ENCODE measurements at regions not wholly inside any gene's neighbourhood (a gene's known extent, or its start where the extent isn't known, plus 50 kb on each side); places are given as distances from the start of the nearest gene placed in this dataset.
"Not testable (repeated sequence)": the region's sequence is repeated elsewhere in the genome, so short reads cannot be mapped to it uniquely, and the experiment has no call there.

DNA sequence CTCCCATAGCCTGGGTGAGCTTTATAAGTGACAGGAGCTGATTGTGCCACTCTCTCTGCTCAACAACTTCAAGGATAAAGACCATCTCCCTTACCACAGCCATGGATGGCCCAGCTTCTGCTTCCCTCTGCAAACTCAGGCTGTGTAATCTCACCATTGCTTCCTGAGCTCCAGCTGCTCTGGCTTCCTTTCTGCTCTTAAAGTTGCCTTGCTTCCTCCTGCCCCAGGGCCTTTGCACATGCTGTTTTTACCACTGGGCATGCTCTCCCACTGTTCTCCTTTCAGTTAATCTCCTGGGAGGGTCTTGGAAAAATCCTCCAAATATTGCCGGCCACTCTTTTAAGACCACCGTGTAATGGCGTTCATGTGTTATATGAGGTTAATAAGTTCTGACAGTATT, 265.1 kb upstream of the C16orf82 start:
- DNase-seq (ENCODE audit: low spot score): no peak

GRCh38 chr16:26802440-26802839, 264.3 kb upstream of the C16orf82 start:
- DNase-seq (ENCODE audit: low spot score): no peak

GRCh38 chr16:26802965-26803364, 263.8 kb upstream of the C16orf82 start:
- no peak for DNase-seq (ENCODE audit: low spot score)

- DNase-seq (ENCODE audit: low spot score): no peak
Measured at GRCh38 chr16:26806657-26807056, 260.1 kb upstream of the C16orf82 start.

DNA sequence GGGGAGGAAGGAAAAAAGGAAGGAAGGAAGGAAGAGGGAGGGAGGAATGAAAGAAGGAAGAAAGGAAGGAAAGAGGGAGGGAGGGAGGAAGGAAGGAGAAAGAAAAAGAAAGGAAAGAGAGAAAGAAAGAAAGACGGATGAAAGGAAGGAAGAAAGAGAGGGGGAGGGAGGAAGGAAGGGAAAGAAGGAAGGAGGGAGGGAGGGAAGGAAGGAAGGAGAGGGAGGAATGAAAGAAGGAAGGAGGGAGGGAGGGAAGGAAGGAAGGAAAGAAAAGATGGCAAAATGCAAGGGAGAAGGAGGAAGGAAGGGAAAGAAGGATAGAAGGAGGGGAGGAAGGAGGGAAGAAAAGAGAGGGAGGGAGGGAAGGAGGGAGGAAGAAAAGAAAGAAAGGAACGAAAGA, 257.3 kb upstream of the C16orf82 start:
- DNase-seq (ENCODE audit: low spot score): no peak

- no peak for DNase-seq (ENCODE audit: low spot score)
Measured at GRCh38 chr16:26816266-26816665, 250.5 kb upstream of the C16orf82 start.

DNA sequence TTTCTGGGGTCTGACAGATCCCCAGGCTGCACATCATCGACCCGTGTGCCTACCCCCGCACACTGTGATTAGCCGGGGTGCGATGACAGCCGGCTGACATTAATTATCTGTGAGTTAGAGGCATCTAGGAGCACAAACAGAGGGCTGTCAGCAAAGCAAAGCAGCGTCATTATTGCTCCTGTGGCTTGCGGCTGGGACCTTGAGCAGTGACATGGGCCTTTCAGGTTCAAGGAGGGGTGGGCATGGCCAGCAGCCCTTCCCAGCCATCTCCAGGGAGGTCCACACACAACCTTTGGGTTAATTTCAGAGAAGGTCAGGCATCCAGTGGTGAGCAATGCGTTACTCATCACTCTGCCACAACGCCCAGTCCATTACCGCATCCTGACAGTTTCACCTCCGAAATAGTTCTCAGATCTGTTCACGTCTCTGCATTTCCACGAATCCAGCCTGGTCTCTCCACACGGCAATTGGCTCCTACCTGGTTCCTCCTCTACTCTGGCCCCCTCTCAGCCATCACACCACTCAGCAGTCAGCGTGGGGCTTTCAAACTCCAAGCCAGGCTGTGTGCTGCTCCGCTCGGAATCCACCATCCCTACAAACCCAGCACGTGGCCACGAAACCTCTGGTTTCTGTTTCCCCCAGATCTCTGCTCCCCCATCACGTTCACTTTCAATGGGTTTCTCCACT, 249.7 kb upstream of the C16orf82 start:
- DNase-seq (ENCODE audit: low spot score): no peak

GRCh38 chr16:26818393-26818792, 248.3 kb upstream of the C16orf82 start:
- DNase-seq (ENCODE audit: low spot score): no peak

GRCh38 chr16:26824469-26824868, 242.3 kb upstream of the C16orf82 start:
- no peak for DNase-seq (ENCODE audit: low spot score)

- DNase-seq (ENCODE audit: low spot score): no peak
Measured at GRCh38 chr16:26826500-26826899, 240.2 kb upstream of the C16orf82 start.

GRCh38 chr16:26827386-26827785, 239.3 kb upstream of the C16orf82 start:
- DNase-seq (ENCODE audit: low spot score): no peak

DNA sequence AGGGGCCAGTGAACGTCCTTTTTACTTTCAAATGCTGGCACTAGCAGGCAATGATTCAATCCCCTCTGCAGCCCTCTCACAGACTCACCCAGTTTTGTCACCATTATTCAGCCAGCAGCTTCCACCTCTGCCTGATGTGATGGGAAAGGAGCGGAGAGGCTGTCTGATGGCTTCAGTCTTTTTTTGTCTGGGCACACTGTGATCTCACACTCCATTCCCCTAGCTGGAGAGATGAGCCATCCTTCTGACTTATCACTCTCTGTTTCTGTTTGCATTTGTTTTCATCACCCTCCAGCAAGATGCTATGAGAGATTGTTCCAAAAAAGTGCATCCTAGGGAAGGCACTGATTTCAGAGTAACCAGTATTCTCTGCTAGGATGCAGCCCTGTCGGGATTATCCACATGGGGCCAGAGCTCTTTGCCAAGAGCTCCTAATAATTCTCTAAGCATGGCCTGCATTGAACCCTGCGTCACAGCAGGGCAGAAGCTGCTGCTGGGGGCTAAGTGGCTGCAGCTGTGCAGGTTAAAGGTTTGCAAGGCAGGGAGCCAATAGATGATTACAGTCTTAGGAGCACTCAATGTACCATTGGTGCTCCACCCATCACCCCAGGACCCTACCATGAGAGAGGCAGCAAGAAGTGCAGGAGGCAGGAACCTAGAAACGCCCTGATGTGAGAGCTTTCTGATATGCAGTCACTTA, 236.1 kb upstream of the C16orf82 start:
- DNase-seq (ENCODE audit: low spot score): no peak

DNA sequence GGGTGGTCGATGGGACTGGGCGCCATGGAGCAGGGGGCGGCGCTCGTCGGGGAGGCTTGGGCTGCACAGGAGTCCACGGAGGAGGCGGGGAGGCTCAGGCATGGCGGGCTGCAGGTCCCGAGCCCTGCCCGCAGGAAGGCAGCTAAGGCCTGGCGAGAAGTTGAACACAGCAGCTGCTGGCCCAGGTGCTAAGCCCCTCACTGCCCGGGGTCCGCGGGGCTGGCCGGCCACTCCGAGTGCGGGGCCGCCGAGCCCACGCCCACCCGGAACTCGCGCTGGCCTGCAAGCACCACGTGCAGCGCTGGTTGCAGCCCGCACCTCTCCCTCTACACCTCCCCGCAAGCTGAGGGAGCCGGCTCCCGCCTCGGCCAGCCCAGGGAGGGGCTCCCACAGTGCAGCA, 230.6 kb upstream of the C16orf82 start:
- DNase-seq (ENCODE audit: low spot score): not testable (repeated sequence)

- no peak for DNase-seq (ENCODE audit: low spot score)
Measured at GRCh38 chr16:26838931-26839330, 227.8 kb upstream of the C16orf82 start.

- DNase-seq (ENCODE audit: low spot score): no peak
Measured at GRCh38 chr16:26840691-26841090, 226.0 kb upstream of the C16orf82 start.

- DNase-seq (ENCODE audit: low spot score): no peak
Measured at GRCh38 chr16:26856271-26856670, 210.5 kb upstream of the C16orf82 start.

DNA sequence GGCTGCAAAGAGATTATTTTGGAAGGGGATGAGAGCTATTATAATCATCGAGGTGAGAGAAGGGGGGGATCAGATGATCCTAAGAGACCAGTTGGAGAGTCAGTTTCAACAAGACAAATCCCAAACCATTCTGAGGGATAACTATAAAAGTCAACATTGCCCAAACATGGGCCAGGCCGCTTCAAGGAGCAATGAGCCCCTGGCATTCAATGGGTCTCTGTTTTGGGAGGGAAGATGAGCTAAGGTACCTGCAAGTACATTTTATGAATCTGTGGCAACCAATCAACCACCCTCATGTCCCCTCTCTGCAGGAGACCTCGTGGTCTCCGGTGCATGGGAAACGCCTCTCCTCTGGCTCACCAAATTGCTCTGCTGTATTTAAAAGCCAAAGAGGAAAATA, 209.9 kb upstream of the C16orf82 start:
- no peak for DNase-seq (ENCODE audit: low spot score)

- DNase-seq (ENCODE audit: low spot score): no peak
Measured at GRCh38 chr16:26857371-26857770, 209.4 kb upstream of the C16orf82 start.

- no peak for DNase-seq (ENCODE audit: low spot score)
Measured at GRCh38 chr16:26860506-26860905, 206.2 kb upstream of the C16orf82 start.

DNA sequence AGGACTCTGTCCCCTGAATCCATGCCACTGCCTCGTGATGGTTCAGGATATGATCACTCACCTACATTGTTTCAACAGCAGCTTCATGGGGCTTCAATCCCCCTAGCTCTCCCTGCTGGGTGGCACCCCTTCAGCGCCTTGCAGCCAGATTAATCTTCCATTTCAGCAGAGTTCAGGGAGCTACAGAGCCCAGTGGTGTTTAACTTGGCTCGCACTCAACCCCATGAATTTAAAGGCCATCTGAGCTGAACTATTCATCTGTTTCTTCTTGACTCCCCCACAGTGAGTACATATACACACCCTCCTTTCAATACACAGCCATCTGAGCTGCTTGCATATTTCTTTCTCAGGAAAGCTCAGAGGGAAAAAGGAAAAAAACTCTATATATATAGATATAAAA, 202.8 kb upstream of the C16orf82 start:
- no peak for DNase-seq (ENCODE audit: low spot score)

DNA sequence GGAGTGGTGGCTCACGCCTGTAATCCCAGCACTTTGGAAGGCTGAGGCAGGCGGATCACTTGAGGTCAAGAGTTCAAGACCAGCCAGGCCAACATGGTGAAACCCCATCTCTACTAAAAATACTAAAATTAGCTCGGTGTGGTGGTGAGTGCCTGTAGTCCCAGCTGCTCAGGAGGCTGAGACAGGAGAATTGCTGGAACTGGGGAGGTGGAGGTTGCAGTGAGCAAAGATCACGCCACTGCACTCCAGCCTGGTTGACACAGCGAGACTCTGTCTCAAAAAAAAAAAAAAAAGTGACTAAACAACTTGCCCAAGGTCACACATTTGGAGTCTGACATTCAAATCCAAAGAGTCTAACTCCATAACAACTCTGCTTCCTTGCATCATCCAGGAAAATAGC, 192.4 kb upstream of the C16orf82 start:
- DNase-seq (ENCODE audit: low spot score): not testable (repeated sequence)

- DNase-seq (ENCODE audit: low spot score): no peak
Measured at GRCh38 chr16:26877421-26877820, 189.3 kb upstream of the C16orf82 start.

- no peak for DNase-seq (ENCODE audit: low spot score)
Measured at GRCh38 chr16:26885674-26886073, 181.1 kb upstream of the C16orf82 start.

DNA sequence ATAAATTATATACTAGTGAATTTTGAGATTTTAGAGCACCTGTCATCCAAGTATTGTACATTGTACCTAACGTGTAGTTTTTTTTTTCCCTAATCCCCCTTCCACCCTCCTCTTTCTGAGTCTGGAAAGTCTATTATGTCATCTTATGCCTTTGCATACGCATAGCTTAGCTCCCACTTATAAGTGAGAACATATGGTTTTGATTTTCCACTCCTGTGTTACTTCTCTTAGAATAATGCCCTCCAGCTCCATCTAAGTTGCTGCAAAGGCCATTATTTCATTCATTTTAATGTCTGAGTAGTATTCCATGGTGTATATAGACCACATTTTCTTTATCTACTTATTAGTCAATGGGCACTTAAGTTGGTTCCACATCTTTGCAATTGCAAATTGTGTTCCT, 177.0 kb upstream of the C16orf82 start:
- DNase-seq (ENCODE audit: low spot score): no peak
